Right lobe of liver (tissue), 4 donors: ENCODE measurements at regions not wholly inside any gene's neighbourhood (a gene's known extent, or its start where the extent isn't known, plus 50 kb on each side); places are given as distances from the start of the nearest gene placed in this dataset.

Source experiments
- POLR2A ChIP-seq: fragments of 450-650 bp; IDR thresholded peaks from one replicate; pipeline ENCODE4 v1.6.1; 2017; ENCODE audit warnings: antibody characterized with exemption, mild to moderate bottlenecking
- TF ChIP-seq, protein P1 (sequence below), 4 donors: fragments of 200-600 bp in 3 of 4; fragments of 450-650 bp in 1 of 4; IDR thresholded peaks; one replicate each; pipeline versions ENCODE4 v1.5.1 to v1.8.0; 2016 to 2022; ENCODE audit warnings: antibody characterized with exemption in 4 of 4, mild to moderate bottlenecking in 2 of 4
- donor health status: DM: no; HTN: no; CAD: no.
- donor health status: DM: no; HTN: no; CAD: no.
- donor health status: DM: no; HTN: yes; CAD: no.

DNA sequence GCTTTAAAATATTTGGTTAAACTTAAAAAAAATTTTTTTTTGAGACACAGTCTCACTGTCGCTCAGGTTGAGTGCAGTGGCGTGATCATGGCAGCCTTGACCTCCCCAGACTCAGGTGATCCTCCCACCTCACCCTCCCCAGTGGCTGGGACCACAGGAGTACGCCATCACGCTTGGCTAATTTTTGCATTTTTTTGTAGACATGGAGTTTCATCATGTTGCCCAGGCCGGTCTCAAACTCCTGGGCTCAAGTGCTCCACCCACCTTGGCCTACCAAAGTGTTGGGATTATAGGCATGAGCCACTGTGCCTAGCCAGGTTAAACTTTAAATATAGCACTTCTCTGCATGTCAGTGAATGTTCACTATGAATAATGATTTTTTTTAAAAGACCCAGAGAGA, 224.5 kb upstream of the RFX3 start:
- no peak for TF ChIP-seq POLR2A
- TF ChIP-seq, protein P1, sequence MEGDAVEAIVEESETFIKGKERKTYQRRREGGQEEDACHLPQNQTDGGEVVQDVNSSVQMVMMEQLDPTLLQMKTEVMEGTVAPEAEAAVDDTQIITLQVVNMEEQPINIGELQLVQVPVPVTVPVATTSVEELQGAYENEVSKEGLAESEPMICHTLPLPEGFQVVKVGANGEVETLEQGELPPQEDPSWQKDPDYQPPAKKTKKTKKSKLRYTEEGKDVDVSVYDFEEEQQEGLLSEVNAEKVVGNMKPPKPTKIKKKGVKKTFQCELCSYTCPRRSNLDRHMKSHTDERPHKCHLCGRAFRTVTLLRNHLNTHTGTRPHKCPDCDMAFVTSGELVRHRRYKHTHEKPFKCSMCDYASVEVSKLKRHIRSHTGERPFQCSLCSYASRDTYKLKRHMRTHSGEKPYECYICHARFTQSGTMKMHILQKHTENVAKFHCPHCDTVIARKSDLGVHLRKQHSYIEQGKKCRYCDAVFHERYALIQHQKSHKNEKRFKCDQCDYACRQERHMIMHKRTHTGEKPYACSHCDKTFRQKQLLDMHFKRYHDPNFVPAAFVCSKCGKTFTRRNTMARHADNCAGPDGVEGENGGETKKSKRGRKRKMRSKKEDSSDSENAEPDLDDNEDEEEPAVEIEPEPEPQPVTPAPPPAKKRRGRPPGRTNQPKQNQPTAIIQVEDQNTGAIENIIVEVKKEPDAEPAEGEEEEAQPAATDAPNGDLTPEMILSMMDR (IDR thresholded peaks at IDR 0.05), result no peak
